HG02642 (cell line): ENCODE measurements at regions not wholly inside any gene's neighbourhood (a gene's known extent, or its start where the extent isn't known, plus 50 kb on each side); places are given as distances from the start of the nearest gene placed in this dataset.

Experiments used
- ATAC-seq: cut with Tn5 transposase; IDR thresholded peaks from one replicate; pipeline ENCODE4 v1.9.1; 2021; ENCODE audit warnings: mild to moderate bottlenecking; ENCODE audit not compliant: unreplicated experiment, poor library complexity

GRCh38 chr4:43339435-43339834 lies 446.9 kb downstream of the GRXCR1 start:
- no peak for ATAC-seq

- no peak for ATAC-seq
Observed at GRCh38 chr4:43341741-43342140, 449.2 kb downstream of the GRXCR1 start.

GRCh38 chr4:43343298-43343697 lies 450.8 kb downstream of the GRXCR1 start:
- no peak for ATAC-seq

GRCh38 chr4:43345323-43345925 lies 452.9 kb downstream of the GRXCR1 start:
- ATAC-seq, result no peak

- no peak for ATAC-seq
Observed at GRCh38 chr4:43348591-43348990, 456.1 kb downstream of the GRXCR1 start.

- ATAC-seq, result no peak
Observed at GRCh38 chr4:43351970-43352806, 459.7 kb downstream of the GRXCR1 start.

- ATAC-seq, result no peak
Observed at GRCh38 chr4:43352859-43353258, 460.3 kb downstream of the GRXCR1 start.

- ATAC-seq, result no peak
Observed at GRCh38 chr4:43353552-43353951, 461.0 kb downstream of the GRXCR1 start.

GRCh38 chr4:43356786-43357185 lies 464.3 kb downstream of the GRXCR1 start:
- no peak for ATAC-seq

GRCh38 chr4:43357252-43357974 lies 464.9 kb downstream of the GRXCR1 start:
- ATAC-seq, result no peak

- ATAC-seq, result no peak
Observed at GRCh38 chr4:43360296-43360695, 467.8 kb downstream of the GRXCR1 start.

- no peak for ATAC-seq
Observed at GRCh38 chr4:43362875-43363636, 470.5 kb downstream of the GRXCR1 start.

GRCh38 chr4:43369036-43369594 lies 476.6 kb downstream of the GRXCR1 start:
- ATAC-seq, result no peak

GRCh38 chr4:43373201-43373600 lies 480.7 kb downstream of the GRXCR1 start:
- no peak for ATAC-seq

- ATAC-seq, result no peak
Observed at GRCh38 chr4:43374216-43374751, 481.8 kb downstream of the GRXCR1 start.

- ATAC-seq, result no peak
Observed at GRCh38 chr4:43379016-43379415, 486.5 kb downstream of the GRXCR1 start.

GRCh38 chr4:43380093-43380492 lies 487.6 kb downstream of the GRXCR1 start:
- ATAC-seq, result no peak

- no peak for ATAC-seq
Observed at GRCh38 chr4:43391069-43391468, 498.6 kb downstream of the GRXCR1 start.

GRCh38 chr4:43394976-43395375 lies 502.5 kb downstream of the GRXCR1 start:
- no peak for ATAC-seq

GRCh38 chr4:43399726-43400125 lies 507.2 kb downstream of the GRXCR1 start:
- no peak for ATAC-seq
